ENCODE measurements at regions not wholly inside any gene's neighbourhood (a gene's known extent, or its start where the extent isn't known, plus 50 kb on each side); places are given as distances from the start of the nearest gene placed in this dataset.

DNA sequence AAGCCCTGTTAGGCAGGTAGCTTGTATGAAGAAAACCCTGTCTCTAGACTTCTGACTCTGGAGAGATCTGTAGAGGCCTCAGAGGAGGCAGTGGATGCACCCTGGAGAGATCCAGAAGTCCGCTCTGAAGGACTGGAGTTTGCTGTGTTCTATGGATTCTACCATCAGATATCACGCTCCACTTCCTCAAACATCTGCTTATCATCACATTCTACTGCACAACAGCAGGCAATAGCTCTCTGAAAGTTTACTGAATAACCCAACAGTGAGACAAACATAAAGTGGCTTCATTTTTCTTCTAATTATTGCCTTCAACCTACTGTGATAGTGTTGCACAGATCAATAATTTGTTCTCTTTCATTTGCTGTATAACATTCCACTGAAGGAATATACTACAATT lies 59.0 kb upstream of the OR9Q1 start:
- TF ChIP-seq, protein P1, sequence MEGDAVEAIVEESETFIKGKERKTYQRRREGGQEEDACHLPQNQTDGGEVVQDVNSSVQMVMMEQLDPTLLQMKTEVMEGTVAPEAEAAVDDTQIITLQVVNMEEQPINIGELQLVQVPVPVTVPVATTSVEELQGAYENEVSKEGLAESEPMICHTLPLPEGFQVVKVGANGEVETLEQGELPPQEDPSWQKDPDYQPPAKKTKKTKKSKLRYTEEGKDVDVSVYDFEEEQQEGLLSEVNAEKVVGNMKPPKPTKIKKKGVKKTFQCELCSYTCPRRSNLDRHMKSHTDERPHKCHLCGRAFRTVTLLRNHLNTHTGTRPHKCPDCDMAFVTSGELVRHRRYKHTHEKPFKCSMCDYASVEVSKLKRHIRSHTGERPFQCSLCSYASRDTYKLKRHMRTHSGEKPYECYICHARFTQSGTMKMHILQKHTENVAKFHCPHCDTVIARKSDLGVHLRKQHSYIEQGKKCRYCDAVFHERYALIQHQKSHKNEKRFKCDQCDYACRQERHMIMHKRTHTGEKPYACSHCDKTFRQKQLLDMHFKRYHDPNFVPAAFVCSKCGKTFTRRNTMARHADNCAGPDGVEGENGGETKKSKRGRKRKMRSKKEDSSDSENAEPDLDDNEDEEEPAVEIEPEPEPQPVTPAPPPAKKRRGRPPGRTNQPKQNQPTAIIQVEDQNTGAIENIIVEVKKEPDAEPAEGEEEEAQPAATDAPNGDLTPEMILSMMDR (IDR thresholded peaks at IDR 0.05; ENCODE audit: extremely low read depth in 1 of 2, insufficient read depth in 1 of 2, low read depth in 1 of 2, low read length in 2 of 2), result no peak
- TF ChIP-seq EZH2 (IDR thresholded peaks at IDR 0.05; ENCODE audit: borderline replicate concordance, low read depth, low read length, severe bottlenecking) (no peak), POLR2AphosphoS5 (IDR thresholded peaks at IDR 0.05; ENCODE audit: insufficient read depth, low read depth, low read length) (no peak)
